IMR-90 (cell line): ENCODE measurements at regions not wholly inside any gene's neighbourhood (a gene's known extent, or its start where the extent isn't known, plus 50 kb on each side); places are given as distances from the start of the nearest gene placed in this dataset.

Experiments
- ATAC-seq: fragments of 200-7000 bp; cut with Tn5 transposase; 2 replicates; pipeline ENCODE4 v1.9.1; 2020; ENCODE audit warnings: low read depth, mild to moderate bottlenecking, moderate library complexity
- BruUV-seq: library from RNA; stranded (reverse); fragments of 400-500 nt; replicated peaks from 2 replicates; lab custom pipeline; 2021; lab: Mats Ljungman, UMichigan
- CTCF ChIA-PET: fragments of 300-600 bp; formaldehyde crosslinking; extraction: SDS; loops from one replicate; lab custom pipeline; 2021; ENCODE audit warnings: antibody characterized with exemption; lab: Yijun Ruan, JAX
- POLR2A ChIA-PET: fragments of 300-600 bp; sonication (Branson Sonifier 250); formaldehyde crosslinking; loops from one replicate; lab custom pipeline; 2022; ENCODE audit warnings: antibody characterized with exemption; ENCODE audit not compliant: unreplicated experiment; lab: Charles Lee
- DNase-seq: peaks from one replicate; pipeline ENCODE4 v3.0.0; 2013
- H2AFZ ChIP-seq: replicated peaks from 2 replicates; pipeline ENCODE3; 2013; ENCODE audit warnings: low read length, mild to moderate bottlenecking; ENCODE audit not compliant: poor library complexity
- H2AK5ac ChIP-seq: 2 replicates; pipeline ENCODE4 v1.6.1; 2013; ENCODE audit warnings: low read depth, low read length, inconsistent platforms
- H2AK9ac ChIP-seq: replicated peaks from 2 replicates; pipeline ENCODE3; 2013; ENCODE audit warnings: mild to moderate bottlenecking, low read depth, low read length, moderate library complexity; ENCODE audit not compliant: poor library complexity
- H2BK120ac ChIP-seq: 2 replicates; pipeline ENCODE4 v1.6.1; 2013; ENCODE audit warnings: low read depth, low read length, inconsistent platforms
- H2BK15ac ChIP-seq: 3 replicates; pipeline ENCODE4 v1.6.1; 2013; ENCODE audit warnings: low read depth, low read length, inconsistent platforms
- H2BK20ac ChIP-seq: 2 replicates; pipeline ENCODE4 v1.6.1; 2013; ENCODE audit warnings: low read depth, mild to moderate bottlenecking, inconsistent platforms, low read length, moderate library complexity
- H2BK5ac ChIP-seq: 2 replicates; pipeline ENCODE4 v1.6.1; 2013; ENCODE audit warnings: mild to moderate bottlenecking, low read depth, low read length, inconsistent platforms; ENCODE audit not compliant: poor library complexity, severe bottlenecking
- H3K14ac ChIP-seq: replicated peaks from 2 replicates; pipeline ENCODE4 v1.6.1; 2013; ENCODE audit warnings: low read depth, low read length, inconsistent platforms
- H3K18ac ChIP-seq: 2 replicates; pipeline ENCODE4 v1.6.1; 2013; ENCODE audit warnings: low read depth, low read length, control low read depth
- H3K23ac ChIP-seq: 2 replicates; pipeline ENCODE4 v1.6.1; 2013; ENCODE audit warnings: low read depth, low read length, inconsistent platforms
- H3K27ac ChIP-seq: 2 replicates; pipeline ENCODE4 v1.5.1; 2013; ENCODE audit warnings: mild to moderate bottlenecking, control low read depth, low read length; ENCODE audit not compliant: insufficient read depth
- H3K27me3 ChIP-seq: 2 replicates; pipeline ENCODE4 v1.6.1; 2013; ENCODE audit warnings: low read length; ENCODE audit not compliant: control insufficient read depth, insufficient read depth
- H3K36me3 ChIP-seq: 2 replicates; pipeline ENCODE4 v1.6.1; 2013; ENCODE audit warnings: low read length, mixed read lengths; ENCODE audit not compliant: control insufficient read depth, insufficient read depth
- H3K4ac ChIP-seq: 2 replicates; pipeline ENCODE4 v1.6.1; 2013; ENCODE audit warnings: low read depth, low read length, inconsistent platforms
- H3K4me1 ChIP-seq: 2 replicates; pipeline ENCODE4 v1.6.1; 2013; ENCODE audit warnings: low read length, mixed read lengths; ENCODE audit not compliant: control insufficient read depth, insufficient read depth
- H3K4me2 ChIP-seq: 2 replicates; pipeline ENCODE4 v1.6.1; 2013; ENCODE audit warnings: low read depth, mild to moderate bottlenecking, control low read depth, low read length, moderate library complexity
- H3K4me3 ChIP-seq: 2 replicates; pipeline ENCODE4 v1.5.1; 2013; ENCODE audit warnings: low read depth, mild to moderate bottlenecking, control low read depth, low read length, moderate library complexity; ENCODE audit not compliant: insufficient read depth
- H3K56ac ChIP-seq: 2 replicates; pipeline ENCODE4 v1.6.1; 2013; ENCODE audit warnings: low read length, inconsistent platforms; ENCODE audit not compliant: insufficient read depth; ENCODE audit errors: extremely low read depth
- H3K79me1 ChIP-seq, 2 experiments: 2 replicates each; pipeline ENCODE4 v1.6.1; 2013; ENCODE audit warnings: low read length in 2 of 2, inconsistent platforms in 1 of 2, low read depth in 1 of 2
- H3K9ac ChIP-seq: 2 replicates; pipeline ENCODE4 v1.6.1; 2013; ENCODE audit warnings: low read depth, low read length, control low read depth
- H3K9me1 ChIP-seq: 2 replicates; pipeline ENCODE4 v1.6.1; 2013; ENCODE audit warnings: low read length, inconsistent platforms; ENCODE audit not compliant: insufficient read depth
- H3K9me3 ChIP-seq: 2 replicates; pipeline ENCODE4 v1.6.1; 2013; ENCODE audit warnings: low read length; ENCODE audit not compliant: control insufficient read depth, insufficient read depth
- H4K20me1 ChIP-seq: 2 replicates; pipeline ENCODE4 v1.6.1; 2013; ENCODE audit warnings: low read length, inconsistent platforms; ENCODE audit not compliant: insufficient read depth
- H4K5ac ChIP-seq: 2 replicates; pipeline ENCODE4 v1.6.1; 2013; ENCODE audit warnings: mild to moderate bottlenecking, low read depth, low read length, control low read depth
- H4K8ac ChIP-seq, 2 experiments: 2 replicates each; pipeline ENCODE4 v1.6.1; 2013; ENCODE audit warnings: low read depth in 2 of 2, low read length in 2 of 2, control low read depth in 1 of 2, inconsistent platforms in 1 of 2
- H4K91ac ChIP-seq: 2 replicates; pipeline ENCODE4 v1.6.1; 2013; ENCODE audit warnings: low read depth, low read length, inconsistent platforms; ENCODE audit not compliant: insufficient read depth
- BHLHE40 ChIP-seq: fragments of 150-350 bp; IDR thresholded peaks from 2 replicates; pipeline ENCODE4 v1.6.1; 2016; ENCODE audit warnings: mild to moderate bottlenecking, low read depth, low read length
- CEBPB ChIP-seq: IDR thresholded peaks from 2 replicates; pipeline ENCODE4 v1.6.1; 2012; ENCODE audit warnings: low read depth, low read length, improper control_type of control experiment
- CHD1 ChIP-seq: IDR thresholded peaks from 2 replicates; pipeline ENCODE4 v1.6.1; 2012; ENCODE audit warnings: low read depth, low read length, improper control_type of control experiment
- ELK1 ChIP-seq: fragments of 150-350 bp; IDR thresholded peaks from 2 replicates; pipeline ENCODE4 v1.6.1; 2016; ENCODE audit warnings: low read depth, mild to moderate bottlenecking, low read length, moderate library complexity, borderline replicate concordance
- FOS ChIP-seq: fragments of 150-350 bp; IDR thresholded peaks from 2 replicates; pipeline ENCODE4 v1.6.1; 2016; ENCODE audit warnings: low read depth, low read length
- MAFK ChIP-seq: IDR thresholded peaks from 2 replicates; pipeline ENCODE4 v1.6.1; 2012; ENCODE audit warnings: low read depth, low read length, improper control_type of control experiment
- MAZ ChIP-seq: IDR thresholded peaks from 2 replicates; pipeline ENCODE4 v1.6.1; 2012; ENCODE audit warnings: low read depth, mild to moderate bottlenecking, low read length, improper control_type of control experiment, moderate library complexity, borderline replicate concordance
- MXI1 ChIP-seq: IDR thresholded peaks from 2 replicates; pipeline ENCODE4 v1.6.1; 2012; ENCODE audit warnings: low read depth, mild to moderate bottlenecking, low read length, moderate library complexity, borderline replicate concordance
- NFE2L2 ChIP-seq: fragments of 150-350 bp; IDR thresholded peaks from 2 replicates; pipeline ENCODE4 v1.6.1; 2016; ENCODE audit warnings: low read depth, mild to moderate bottlenecking, low read length
- POLR2A ChIP-seq: IDR thresholded peaks from 2 replicates; pipeline ENCODE4 v1.6.1; 2012; ENCODE audit warnings: mild to moderate bottlenecking, low read depth, low read length
- RAD21 ChIP-seq: IDR thresholded peaks from 2 replicates; pipeline ENCODE4 v1.6.1; 2012; ENCODE audit warnings: low read length, improper control_type of control experiment
- RCOR1 ChIP-seq: IDR thresholded peaks from 2 replicates; pipeline ENCODE4 v1.6.1; 2012; ENCODE audit warnings: mild to moderate bottlenecking, low read length, improper control_type of control experiment; ENCODE audit not compliant: insufficient replicate concordance
- RFX5 ChIP-seq: IDR thresholded peaks from 2 replicates; pipeline ENCODE4 v1.8.0; 2012; ENCODE audit warnings: low read depth, mild to moderate bottlenecking, low read length, moderate library complexity
- SMC3 ChIP-seq: fragments of 150-350 bp; IDR thresholded peaks from 2 replicates; pipeline ENCODE4 v1.6.1; 2016; ENCODE audit warnings: low read depth, mild to moderate bottlenecking, antibody characterized with exemption, low read length, moderate library complexity
- WGBS, 2 experiments: methylation state at CpG; one replicate each; pipeline versions ENCODE4 v1.1.5 to v1.1.7; 2013; ENCODE audit warnings: missing lambda C conversion rate in 2 of 2; ENCODE audit not compliant: insufficient read length in 1 of 2; ENCODE audit errors: extremely low coverage in 2 of 2; 5-methylcytosine and 5-hydroxymethylcytosine counted together
- dilution Hi-C: fragments of 300-500 bp; cut with HindIII; formaldehyde crosslinking; loops from one replicate; pipeline ENCODE4 v1.14.3; 2018; ENCODE audit warnings: low sequenced_read_pairs; ENCODE audit not compliant: unreplicated experiment
- in situ Hi-C: fragments of 300-500 bp; cut with MboI; formaldehyde crosslinking; loops from 3 replicates; pipeline ENCODE4 v1.14.3; 2019; ENCODE audit warnings: low sequenced_read_pairs, inconsistent platforms, mixed read lengths
- intact Hi-C: fragments of 100-400 bp; cut with micrococcal nuclease; formaldehyde crosslinking; loops from 2 replicates; pipeline ENCODE4 v1.10.0; 2022
- TF ChIP-seq, protein P1 (sequence below): fragments of 150-350 bp; IDR thresholded peaks from 2 replicates; pipeline ENCODE4 v1.6.1; 2017; ENCODE audit warnings: mild to moderate bottlenecking, antibody characterized with exemption, low read length, low read depth
- TF ChIP-seq, protein P2 (sequence below): conservative IDR thresholded peaks from 2 replicates; pipeline ENCODE4 v1.5.1; 2012; ENCODE audit warnings: mild to moderate bottlenecking, low read depth, low read length, improper control_type of control experiment

DNA sequence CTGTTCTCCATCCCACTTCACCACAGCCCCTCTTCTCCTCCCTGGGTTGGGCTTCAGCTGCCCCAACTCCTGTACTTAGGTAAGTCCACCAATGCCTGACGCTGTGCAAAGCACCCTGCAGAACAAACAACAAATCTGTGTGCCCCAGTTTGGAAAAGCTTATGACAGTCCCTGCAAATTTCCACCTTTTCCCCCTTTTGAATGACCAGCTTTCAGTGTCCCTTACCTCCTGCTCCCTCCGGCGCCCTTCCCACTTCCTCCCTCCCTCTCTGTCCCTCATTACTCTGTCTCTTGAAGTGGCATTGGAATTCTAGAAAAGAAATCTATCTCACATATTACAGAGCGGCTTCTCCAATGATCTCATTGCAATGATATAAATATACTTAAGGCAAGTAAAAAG, 352.9 kb upstream of the B3GAT1 start:
- Histone ChIP-seq H2BK20ac (no peak overlapping the region), H4K8ac (no peak overlapping the region), H3K18ac (no peak overlapping the region), H3K9me1 (no peaks in the 10 kb centered on the region), H3K36me3 (no peaks in the 10 kb centered on the region), H3K14ac (no peak overlapping the region), H3K4ac (no peak overlapping the region), H2BK120ac (no peak overlapping the region), H2BK15ac (no peak overlapping the region), H2AFZ (no peak overlapping the region), H3K4me1 (no peaks in the 10 kb centered on the region), H3K79me1 (no peaks in the 10 kb centered on the region), H3K27me3 (no peaks in the 10 kb centered on the region), H3K4me2 (no peak overlapping the region), H3K23ac (no peak overlapping the region), H2AK5ac (no peak overlapping the region), H4K20me1 (no peaks in the 10 kb centered on the region), H4K5ac (no peak overlapping the region), H3K9ac (no peak overlapping the region), H3K27ac (no peak overlapping the region), H3K4me3 (no peak overlapping the region), H2AK9ac (no peak overlapping the region), H4K91ac (no peak overlapping the region), H2BK5ac (no peak overlapping the region), H3K9me3 (peaks cover 39% of the 10 kb centered on the region), H3K56ac (no peak overlapping the region)
- no TSS peak for BruUV-seq
- CTCF ChIA-PET: no interaction called here
- no CpG with 5 or more reads among the region's 4 CpGs for WGBS, 2 experiments
- POLR2A ChIA-PET: no interaction called here
- no peak for TF ChIP-seq RCOR1
- TF ChIP-seq SMC3: no peak
- TF ChIP-seq RAD21: no peak
- no peak for TF ChIP-seq RFX5
- TF ChIP-seq, protein P1, sequence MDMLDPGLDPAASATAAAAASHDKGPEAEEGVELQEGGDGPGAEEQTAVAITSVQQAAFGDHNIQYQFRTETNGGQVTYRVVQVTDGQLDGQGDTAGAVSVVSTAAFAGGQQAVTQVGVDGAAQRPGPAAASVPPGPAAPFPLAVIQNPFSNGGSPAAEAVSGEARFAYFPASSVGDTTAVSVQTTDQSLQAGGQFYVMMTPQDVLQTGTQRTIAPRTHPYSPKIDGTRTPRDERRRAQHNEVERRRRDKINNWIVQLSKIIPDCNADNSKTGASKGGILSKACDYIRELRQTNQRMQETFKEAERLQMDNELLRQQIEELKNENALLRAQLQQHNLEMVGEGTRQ: no peak
- no peak for TF ChIP-seq MXI1
- no peak for TF ChIP-seq FOS
- TF ChIP-seq, protein P2, sequence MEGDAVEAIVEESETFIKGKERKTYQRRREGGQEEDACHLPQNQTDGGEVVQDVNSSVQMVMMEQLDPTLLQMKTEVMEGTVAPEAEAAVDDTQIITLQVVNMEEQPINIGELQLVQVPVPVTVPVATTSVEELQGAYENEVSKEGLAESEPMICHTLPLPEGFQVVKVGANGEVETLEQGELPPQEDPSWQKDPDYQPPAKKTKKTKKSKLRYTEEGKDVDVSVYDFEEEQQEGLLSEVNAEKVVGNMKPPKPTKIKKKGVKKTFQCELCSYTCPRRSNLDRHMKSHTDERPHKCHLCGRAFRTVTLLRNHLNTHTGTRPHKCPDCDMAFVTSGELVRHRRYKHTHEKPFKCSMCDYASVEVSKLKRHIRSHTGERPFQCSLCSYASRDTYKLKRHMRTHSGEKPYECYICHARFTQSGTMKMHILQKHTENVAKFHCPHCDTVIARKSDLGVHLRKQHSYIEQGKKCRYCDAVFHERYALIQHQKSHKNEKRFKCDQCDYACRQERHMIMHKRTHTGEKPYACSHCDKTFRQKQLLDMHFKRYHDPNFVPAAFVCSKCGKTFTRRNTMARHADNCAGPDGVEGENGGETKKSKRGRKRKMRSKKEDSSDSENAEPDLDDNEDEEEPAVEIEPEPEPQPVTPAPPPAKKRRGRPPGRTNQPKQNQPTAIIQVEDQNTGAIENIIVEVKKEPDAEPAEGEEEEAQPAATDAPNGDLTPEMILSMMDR: no peak
- TF ChIP-seq POLR2A: no peak
- TF ChIP-seq NFE2L2: no peak
- no peak for TF ChIP-seq MAZ
- no peak for TF ChIP-seq CEBPB
- no peak for TF ChIP-seq BHLHE40
- TF ChIP-seq CHD1: no peak
- no peak for TF ChIP-seq MAFK
- no peak for TF ChIP-seq ELK1
- intact Hi-C loops: no loop called here
- dilution Hi-C loops: no loop called here
- in situ Hi-C loops: no loop called here
- DNase-seq (no peak), ATAC-seq (no peak)
